NCI-H1436 treated with DMSO at 0.1 percent for 48 hours (cell line): ENCODE measurements at regions not wholly inside any gene's neighbourhood (a gene's known extent, or its start where the extent isn't known, plus 50 kb on each side); places are given as distances from the start of the nearest gene placed in this dataset.

Experiments used
- DNase-seq: peaks from one replicate; lab custom pipeline; 2025; lab: John Stamatoyannopoulos, UW

DNA sequence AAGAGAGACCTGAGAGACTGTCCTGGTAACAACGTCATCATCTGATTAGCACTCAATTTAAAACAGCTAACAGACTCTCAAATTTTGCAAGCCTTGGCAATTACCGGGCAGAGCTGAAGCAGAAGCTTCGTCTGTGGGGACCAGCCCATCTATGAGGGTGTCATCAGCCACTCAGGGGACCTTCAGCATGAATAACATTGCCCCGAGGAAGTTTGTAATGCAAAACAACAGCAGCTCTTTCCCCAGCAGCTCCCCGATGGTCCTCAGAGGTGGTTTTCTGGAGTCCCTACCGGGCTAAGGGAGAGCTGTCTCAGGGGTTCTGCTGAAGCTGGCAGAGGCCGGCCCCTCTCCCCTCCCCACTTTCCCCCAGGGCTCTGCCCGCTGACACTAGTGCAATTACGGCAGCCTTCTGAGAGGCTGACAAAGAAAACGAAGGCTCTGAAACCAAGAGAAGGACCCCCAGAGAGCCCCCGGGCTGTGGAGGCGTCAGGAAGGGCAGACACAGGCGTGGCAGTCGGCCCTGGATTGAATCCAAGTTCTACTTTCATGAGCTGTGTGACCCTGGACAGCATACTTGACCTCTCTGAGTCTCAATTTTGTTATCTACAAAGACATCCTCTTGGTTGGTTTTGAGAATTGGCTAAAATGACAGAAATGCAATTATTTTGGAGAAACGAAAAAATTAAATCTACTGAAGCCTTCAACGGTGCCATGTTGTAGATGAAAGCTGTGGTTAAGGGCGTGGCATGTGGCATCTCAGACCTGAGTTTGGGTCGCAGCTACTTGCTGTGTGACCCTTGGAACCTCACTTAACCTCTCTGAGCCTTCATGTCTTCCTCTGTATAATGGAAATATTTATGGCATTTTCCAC is 102.1 kb upstream of the TLE3 start:
- DNase-seq: no peak

GRCh38 chr15:70199124-70199482 is 101.4 kb upstream of the TLE3 start:
- DNase-seq: no peak

GRCh38 chr15:70198441-70199123 is 100.9 kb upstream of the TLE3 start:
- DNase-seq: no peak

- no peak for DNase-seq
Measured at GRCh38 chr15:70197945-70198361, 100.2 kb upstream of the TLE3 start.

DNA sequence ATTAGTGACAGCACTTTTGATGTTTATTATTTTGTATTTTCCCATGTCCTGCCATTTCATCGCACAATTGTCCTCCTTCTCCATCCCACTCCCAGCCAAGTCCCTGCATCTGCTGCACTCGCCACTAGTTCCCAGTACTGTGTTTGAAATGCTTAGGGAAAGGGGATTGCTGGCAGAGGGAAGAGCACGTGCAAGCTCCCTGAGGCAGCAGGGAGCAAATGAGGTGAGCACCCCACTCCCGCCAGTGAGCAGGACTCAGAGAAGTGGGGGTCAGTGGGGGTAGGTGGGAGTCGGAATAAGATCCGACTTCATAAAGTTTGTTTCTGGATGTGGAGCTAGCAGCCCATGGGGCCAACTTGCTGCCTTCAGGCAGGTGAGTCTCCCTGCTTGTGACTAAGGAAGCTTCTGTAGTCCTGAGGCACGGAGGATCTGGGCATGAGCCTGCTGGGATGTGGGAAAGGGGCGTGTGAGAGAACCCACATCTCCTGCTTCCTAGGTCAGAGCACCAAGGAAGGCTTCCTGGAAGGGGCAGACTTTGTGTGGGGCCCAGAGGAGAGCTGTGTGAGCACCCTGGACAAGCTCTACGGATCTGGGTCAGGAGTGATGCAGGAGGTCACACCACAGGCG is 99.7 kb upstream of the TLE3 start:
- DNase-seq: no peak

GRCh38 chr15:70196372-70197316 is 98.9 kb upstream of the TLE3 start:
- DNase-seq: peak; percentile 59

DNA sequence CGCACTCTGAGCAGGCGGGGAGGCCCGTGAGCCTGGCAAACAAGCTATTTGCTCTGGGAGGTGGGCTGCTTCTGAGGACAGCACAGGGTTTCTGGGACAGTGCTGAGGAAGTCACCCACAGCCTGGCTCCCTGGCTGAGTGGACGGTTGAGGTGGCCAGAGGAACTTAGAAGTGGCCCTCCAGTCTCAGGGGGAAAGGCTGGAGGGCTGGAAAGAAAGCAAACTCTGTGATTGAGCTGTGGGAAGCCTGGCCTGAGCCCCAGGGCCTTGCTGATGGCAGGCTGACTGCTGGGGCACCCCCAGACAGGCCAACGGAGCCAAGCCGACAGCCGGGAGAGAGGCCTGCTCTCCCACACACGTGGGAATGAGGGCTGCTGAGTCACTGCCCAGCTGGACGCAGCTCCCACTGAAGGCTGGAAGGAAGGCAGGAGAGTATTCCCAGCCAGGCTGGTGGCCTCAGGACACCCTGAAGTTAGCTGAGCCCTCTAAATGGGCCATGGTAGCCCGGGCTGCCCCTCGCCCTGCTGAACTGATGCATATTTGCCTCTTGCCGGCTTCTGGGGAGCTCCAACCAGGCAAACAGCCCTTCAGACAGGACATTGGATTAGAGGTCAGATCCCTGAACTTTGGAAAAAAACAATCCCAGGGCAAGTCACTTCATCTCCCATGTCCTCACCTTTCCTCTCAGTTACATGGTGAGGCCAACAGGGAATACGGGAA is 98.0 kb upstream of the TLE3 start:
- DNase-seq: no peak

GRCh38 chr15:70195171-70195570 is 97.5 kb upstream of the TLE3 start:
- DNase-seq: no peak

GRCh38 chr15:70194266-70194665 is 96.5 kb upstream of the TLE3 start:
- DNase-seq: no peak

- no peak for DNase-seq
Measured at GRCh38 chr15:70193734-70194133, 96.0 kb upstream of the TLE3 start.

- DNase-seq: no peak
Measured at GRCh38 chr15:70192490-70192889, 94.8 kb upstream of the TLE3 start.

DNA sequence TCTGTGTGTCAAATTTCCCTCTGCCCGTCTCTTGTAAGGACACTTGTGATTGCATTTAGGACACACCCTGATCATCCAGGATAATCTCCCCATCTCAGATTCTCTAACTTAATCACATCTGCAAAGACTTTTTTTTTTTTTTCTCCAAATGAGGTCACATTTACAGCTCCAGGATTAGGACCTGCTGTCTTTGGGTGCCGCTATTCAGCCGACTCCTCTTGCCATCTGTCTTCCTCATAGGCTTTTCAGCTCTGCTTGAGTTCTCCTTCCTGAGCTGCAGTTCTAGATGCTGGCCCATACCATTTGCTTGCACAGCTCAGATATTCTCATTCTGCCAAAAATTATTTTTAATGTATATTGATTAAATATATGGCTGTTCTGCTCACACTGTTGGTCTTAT is 94.3 kb upstream of the TLE3 start:
- no peak for DNase-seq

DNA sequence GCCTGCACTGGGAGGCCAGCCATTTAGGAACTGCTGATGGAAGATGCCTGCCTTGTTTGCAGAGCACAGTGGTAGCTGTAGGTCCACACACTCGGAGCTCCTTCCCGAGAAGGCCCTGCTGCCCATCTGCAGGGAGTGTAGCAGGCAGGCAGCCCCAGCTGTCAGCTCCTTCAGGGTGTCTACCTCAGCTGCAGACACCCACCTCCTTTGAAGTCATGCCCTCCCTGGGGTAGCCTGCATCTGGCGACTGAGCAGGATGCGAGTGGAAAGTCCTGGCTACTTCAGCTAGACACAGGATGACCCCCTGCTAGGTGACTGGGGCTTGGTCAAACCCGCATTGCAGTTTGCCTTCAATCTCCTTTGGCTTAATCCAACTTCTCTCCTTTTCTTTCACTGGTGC is 93.2 kb upstream of the TLE3 start:
- DNase-seq: no peak

GRCh38 chr15:70189826-70190695 is 92.3 kb upstream of the TLE3 start:
- no peak for DNase-seq

DNA sequence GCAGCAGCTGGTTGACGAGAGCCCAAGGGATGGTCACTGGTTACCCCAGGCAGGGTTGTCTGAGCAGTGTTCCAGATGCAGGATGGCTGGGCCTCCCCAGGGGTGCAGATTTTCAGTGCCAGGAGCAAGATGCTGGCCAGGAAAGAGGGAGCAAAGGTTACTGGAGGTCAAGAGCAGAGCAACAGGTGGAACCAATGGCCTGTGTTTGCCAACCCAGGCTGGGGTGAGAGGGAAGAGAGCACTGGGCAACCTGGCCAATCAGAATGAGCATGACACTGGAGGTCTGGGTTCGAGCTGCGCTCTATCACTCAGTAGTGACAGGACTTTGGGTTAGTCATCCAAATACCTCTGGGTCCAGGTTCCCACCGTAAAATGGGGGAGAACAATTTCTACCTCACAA is 90.6 kb upstream of the TLE3 start:
- no peak for DNase-seq

- no peak for DNase-seq
Measured at GRCh38 chr15:70187331-70187730, 89.6 kb upstream of the TLE3 start.

DNA sequence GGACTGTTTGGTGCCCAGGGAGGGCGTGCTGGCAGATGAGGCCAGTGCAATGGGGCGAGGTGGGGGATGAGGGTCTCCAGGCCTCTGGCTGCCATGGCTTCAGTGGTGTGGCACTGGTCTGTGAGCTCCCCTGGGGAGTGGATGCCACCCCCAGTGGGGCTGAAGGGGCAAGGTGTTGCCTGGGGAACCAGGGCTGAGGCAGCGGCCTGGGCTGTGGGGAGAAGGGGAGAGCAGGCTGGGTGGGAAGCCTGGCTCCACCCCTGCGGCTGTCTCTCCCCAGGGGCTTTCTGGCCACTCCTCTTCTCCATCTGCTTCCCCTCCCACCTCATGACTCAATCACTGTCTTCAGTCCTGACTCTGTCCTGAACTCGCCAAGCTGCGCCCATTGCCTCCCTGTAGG is 88.4 kb upstream of the TLE3 start:
- DNase-seq: no peak

DNA sequence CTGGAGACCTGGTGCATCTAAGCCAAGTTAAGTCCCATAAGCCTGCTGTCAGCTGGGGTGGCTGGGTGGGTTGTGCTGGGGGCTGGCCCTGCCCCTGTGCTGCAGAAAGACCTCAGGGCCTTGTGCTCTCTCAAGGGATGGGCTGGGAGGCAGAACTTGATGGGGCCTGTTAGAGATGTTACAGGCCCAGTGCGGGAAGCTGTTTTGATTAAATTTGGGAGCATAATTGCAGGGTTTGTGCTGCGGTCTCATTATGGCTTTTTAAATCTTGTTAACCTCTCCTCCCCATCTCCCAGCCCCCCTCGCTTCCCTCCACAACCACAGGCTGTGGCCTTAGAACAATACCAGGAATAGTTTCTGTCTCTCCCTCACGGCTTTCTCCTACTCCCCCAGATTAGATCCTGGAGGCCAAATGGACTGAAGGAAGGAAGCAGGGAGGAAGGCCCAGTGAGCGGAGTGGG is 87.6 kb upstream of the TLE3 start:
- DNase-seq: no peak

DNA sequence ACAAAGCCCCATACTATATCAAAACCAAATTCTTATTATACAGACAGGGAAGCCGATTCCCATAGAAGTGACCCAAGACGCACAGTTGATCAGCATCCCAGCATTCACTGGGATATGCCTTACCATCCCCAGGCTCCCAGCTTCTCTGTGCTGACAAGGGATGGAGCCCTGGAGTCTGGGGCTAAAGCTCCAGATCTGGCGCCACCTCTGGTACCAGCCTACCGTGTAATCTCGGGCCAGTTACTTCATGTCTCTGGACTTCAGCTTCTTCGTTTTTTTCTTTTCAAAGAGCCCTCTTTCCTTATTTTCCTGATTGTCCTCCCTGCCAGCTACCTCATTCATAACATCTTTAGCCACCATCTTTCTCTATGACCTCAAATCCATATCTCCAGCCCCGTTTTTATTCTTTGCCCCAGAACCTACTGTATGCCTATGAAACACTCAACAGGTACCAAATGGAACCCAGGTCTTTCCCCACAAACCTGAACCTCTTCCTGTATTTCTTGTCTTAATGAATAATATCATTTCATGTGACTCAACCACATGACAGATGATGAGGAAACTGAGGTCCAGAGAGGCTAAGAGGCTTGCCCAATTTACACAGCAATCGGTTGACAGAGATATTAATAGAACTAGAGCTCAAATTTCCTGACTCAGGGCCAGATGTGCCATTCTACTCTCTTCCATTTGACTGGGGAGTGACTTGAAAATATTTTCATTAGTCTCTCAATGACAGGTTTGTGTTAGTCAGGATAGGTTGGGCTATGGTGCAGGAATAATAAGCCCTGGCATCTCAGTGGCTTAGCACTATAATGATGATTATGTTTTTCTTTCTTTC is 85.4 kb upstream of the TLE3 start:
- no peak for DNase-seq
